OCI-M1 (cell line): ENCODE measurements at regions not wholly inside any gene's neighbourhood (a gene's known extent, or its start where the extent isn't known, plus 50 kb on each side); places are given as distances from the start of the nearest gene placed in this dataset.

Experiments used
- DNase-seq: peaks from one replicate; lab custom pipeline; 2025; lab: John Stamatoyannopoulos, UW

- DNase-seq: no peak
Observed at GRCh38 chr5:74954919-74955318, 88.7 kb upstream of the FAM169A start.

- no peak for DNase-seq
Observed at GRCh38 chr5:74953937-74954720, 87.9 kb upstream of the FAM169A start.

- DNase-seq: no peak
Observed at GRCh38 chr5:74953554-74953936, 87.4 kb upstream of the FAM169A start.

GRCh38 chr5:74952406-74952805 lies 86.2 kb upstream of the FAM169A start:
- DNase-seq: no peak

GRCh38 chr5:74951865-74952264 lies 85.7 kb upstream of the FAM169A start:
- no peak for DNase-seq

GRCh38 chr5:74950836-74951515 lies 84.8 kb upstream of the FAM169A start:
- no peak for DNase-seq

- no peak for DNase-seq
Observed at GRCh38 chr5:74949976-74950375, 83.8 kb upstream of the FAM169A start.

- no peak for DNase-seq
Observed at GRCh38 chr5:74948031-74948546, 81.9 kb upstream of the FAM169A start.

- DNase-seq: no peak
Observed at GRCh38 chr5:74946471-74946870, 80.3 kb upstream of the FAM169A start.

GRCh38 chr5:74945561-74946165 lies 79.5 kb upstream of the FAM169A start:
- DNase-seq: peak; percentile 60

GRCh38 chr5:74943905-74944304 lies 77.7 kb upstream of the FAM169A start:
- no peak for DNase-seq

- no peak for DNase-seq
Observed at GRCh38 chr5:74942622-74943286, 76.6 kb upstream of the FAM169A start.

GRCh38 chr5:74940782-74941353 lies 74.7 kb upstream of the FAM169A start:
- DNase-seq: no peak

GRCh38 chr5:74938250-74938933 lies 72.2 kb upstream of the FAM169A start:
- peak; percentile 75 for DNase-seq

GRCh38 chr5:74935752-74936091 lies 69.5 kb upstream of the FAM169A start:
- no peak for DNase-seq

- peak; percentile 26 for DNase-seq
Observed at GRCh38 chr5:74934949-74935751, 69.0 kb upstream of the FAM169A start.

- no peak for DNase-seq
Observed at GRCh38 chr5:74927336-74927735, 61.1 kb upstream of the FAM169A start.

GRCh38 chr5:74919487-74919886 lies 53.3 kb upstream of the FAM169A start:
- DNase-seq: peak; percentile 58

- DNase-seq: no peak
Observed at GRCh38 chr5:74919041-74919440, 52.9 kb upstream of the FAM169A start.

- no peak for DNase-seq
Observed at GRCh38 chr5:74918232-74918669, 52.1 kb upstream of the FAM169A start.
